GM21381 (cell line): ENCODE measurements at regions not wholly inside any gene's neighbourhood (a gene's known extent, or its start where the extent isn't known, plus 50 kb on each side); places are given as distances from the start of the nearest gene placed in this dataset.
"Not testable (repeated sequence)": the region's sequence is repeated elsewhere in the genome, so short reads cannot be mapped to it uniquely, and the experiment has no call there.

Experiments used
- ATAC-seq: cut with Tn5 transposase; IDR thresholded peaks from one replicate; pipeline ENCODE4 v1.9.1; 2021; ENCODE audit warnings: mild to moderate bottlenecking, moderate library complexity; ENCODE audit not compliant: unreplicated experiment

DNA sequence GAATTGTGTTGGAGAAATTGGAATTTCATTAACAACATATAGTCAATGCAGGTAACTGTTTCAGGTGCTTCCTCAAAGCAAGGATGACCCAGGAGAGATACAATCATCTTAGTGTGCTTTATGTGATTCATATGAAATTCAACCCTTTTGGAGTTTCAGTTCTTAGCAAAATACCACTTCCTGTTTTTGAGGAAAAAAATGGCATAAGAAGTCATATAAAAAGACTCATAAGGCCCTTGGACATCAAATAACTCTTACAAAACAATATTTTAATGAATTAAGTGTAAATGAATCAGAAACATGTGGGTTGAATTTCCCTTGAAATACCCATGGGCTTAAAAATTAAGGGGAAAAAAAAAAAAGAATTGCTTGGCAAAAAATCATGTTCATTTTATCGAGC lies 926.6 kb downstream of the LTN1 start:
- no peak for ATAC-seq

DNA sequence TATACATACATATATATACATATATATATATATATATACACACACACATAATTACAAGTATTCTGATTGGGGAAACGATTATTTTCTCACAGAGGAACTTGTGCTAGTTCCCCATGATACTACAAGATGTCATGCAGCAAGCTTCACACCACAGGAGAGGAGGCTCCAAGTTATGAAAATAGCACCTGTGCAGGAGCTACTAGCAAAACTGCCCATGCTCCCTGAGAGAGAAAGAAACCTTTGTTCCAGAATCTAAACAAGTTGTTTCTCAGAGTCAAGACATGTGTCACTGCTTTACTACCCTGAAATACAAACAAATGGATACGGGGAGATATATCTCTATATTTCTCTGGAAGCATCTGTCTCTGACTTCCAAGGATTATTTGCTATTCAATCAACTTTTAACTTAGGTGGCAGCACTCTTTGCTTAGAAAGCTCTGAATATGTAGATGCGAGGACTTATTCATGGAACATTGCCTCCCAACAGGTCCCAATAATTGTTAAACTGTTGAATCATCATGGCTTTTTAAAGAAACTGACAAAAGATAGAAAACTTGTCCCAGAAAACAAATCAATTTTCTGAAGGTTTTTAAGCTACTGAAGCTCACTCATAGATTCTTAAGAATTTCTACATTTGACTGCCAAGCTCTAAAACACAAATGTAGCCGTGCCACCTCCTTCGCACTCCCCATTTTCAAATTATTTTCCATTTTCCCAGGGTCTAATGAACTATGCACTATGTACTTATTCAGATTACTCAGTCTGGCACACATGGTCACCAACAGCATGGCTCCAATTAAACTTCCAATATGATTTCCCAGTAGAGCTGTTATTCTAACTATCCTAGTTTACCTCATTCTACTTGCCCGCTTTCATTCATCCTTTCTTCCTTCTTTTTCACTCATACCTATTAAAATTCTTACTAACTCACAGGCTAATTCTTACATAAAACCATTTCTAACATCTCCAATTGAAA lies 929.1 kb downstream of the LTN1 start:
- ATAC-seq, result no peak

DNA sequence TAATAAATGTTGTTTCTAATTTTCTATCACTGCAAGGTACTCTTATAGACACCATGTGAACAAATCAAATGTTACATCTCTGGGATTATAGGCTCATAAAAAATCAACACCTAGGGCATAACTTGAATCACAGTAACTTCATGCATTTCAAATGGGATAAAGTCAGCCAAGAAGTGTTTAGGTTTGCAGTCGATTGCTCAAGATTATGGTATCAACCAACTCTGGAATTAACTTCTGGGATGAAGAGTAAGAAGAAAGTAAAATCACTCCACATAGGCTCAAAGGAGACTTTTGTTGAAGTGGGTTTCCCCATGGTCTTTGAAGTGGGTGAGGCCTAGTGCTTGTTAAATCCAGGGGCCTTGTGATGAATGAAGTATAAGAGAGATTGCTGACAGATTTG lies 939.7 kb downstream of the LTN1 start:
- not testable (repeated sequence) for ATAC-seq

DNA sequence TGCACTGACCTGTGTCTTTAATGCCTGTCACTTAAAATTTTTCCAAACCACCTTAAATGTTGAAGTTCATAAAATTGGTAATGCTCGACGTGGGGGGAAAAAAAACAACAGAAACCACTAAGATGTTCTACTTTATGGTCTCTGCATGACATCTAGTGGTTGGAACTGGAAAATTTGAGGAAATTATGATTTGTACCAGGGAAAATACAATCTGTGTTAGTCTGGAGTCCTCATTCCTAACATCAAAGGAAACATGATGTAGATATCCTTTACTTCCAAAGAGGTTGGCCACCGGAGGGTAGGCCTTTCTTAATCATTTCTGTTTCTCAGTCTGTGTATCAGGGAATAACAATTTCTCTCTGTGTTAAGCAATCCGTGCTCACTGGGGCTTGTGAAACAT lies 941.0 kb downstream of the LTN1 start:
- not testable (repeated sequence) for ATAC-seq

DNA sequence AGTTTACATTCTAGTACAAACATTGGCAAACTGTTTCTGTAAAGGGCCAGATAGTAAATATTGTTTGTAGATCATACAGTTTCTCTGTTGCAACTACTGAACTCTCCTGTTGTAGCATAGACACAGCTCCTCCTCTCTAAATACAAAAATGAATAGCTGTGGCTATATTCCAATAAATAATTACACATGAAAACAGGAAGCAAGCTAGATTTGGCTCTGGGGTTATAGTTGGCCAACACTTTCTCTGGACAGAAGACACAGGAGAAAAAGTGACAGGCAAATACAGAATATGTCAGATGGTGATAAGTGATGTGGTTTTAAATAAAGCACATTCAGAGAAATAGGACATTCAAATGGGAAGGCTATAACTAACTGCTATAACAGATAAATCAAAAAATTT lies 957.0 kb downstream of the LTN1 start:
- ATAC-seq, result not testable (repeated sequence)

DNA sequence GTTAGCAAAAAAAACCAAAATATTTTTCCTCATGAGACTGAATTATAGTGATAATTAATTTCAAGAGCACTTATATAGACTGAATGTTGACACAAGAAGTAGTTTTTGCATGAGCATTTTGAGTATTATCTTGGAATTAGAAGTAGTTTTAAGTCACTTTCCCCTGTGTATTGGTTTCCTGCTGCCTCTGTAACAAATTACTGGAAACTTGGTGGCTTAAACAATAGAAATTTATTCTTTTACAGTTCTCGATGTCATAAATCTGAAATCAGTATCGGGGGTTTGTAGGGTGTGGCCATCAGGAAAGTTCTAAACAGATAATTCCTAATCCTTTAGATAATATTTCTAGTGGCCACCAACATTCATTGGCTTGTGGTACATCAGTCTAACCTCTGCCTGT lies 957.8 kb downstream of the LTN1 start:
- not testable (repeated sequence) for ATAC-seq

DNA sequence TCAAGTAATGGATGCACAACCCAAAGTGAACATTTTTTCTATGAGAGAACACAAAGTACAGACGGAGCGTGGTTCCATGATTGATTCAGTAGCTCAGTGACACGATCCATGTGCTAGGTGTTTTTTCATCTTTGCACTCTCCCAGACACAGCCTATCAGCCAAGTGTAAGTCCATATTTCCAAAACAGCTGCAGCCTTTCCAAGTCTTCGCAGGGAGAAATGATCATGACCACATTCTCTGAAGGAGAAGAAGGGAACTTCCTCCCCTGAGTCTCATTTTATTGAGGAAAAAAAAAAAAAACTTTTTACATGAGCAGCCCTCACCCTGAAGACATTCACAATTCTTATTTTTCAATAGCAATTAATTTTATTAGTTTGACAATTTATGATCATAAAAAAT lies 958.3 kb downstream of the LTN1 start:
- ATAC-seq, result not testable (repeated sequence)

DNA sequence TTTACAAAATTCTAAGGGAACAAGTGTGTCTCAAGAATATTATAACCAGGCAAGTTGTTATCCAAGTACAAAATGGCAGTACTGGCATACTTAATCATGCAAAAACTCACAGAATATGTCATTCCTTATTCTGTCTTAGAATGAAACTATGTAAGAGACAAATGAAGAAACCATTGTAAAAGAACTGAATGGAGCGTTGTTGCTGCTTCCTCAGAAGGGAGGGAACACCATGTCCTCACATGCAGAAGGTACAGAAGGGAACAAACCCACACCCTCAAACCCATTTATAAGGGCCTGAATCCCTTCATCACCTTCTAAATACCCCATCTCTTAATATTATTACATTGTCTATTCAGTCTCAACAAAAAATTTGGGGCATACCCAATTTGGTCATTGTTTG lies 960.0 kb downstream of the LTN1 start:
- not testable (repeated sequence) for ATAC-seq

DNA sequence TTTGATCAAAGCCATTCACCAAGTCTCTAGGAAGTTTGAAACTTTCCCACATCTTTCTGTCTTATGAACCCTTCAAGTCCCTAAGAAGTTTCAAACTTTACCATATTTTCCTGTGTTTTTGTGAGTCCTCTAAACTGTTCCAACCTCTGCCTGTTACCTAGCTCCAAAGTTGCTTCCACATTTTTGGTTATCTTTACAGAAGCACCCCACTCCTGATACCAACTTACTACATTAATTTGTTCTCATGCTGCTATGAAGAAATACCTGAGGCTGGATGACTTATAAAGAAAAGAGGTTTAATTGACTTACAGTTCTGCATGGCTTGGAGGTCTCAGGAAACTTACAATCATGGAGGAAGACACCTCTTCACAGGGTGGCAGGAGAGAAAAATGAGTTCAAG lies 961.6 kb downstream of the LTN1 start:
- not testable (repeated sequence) for ATAC-seq

DNA sequence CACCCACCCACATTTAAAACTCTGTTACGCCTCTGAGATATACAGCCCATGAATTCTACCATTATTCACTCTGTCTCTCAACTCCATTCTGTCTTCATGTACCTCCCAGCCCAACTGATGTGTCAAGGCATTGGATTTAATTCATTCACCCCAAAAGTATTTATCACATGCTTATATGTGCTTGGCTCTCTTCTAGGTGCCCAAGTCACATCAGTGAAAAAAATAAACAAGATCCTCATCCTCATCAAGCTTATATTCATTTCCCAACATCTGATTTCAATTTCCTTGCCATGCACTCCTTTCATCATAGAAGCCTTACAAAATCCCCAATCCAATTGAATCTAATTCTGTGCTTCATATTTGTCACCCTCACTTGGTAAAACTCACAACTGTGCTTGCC lies 967.6 kb downstream of the LTN1 start:
- ATAC-seq, result no peak

DNA sequence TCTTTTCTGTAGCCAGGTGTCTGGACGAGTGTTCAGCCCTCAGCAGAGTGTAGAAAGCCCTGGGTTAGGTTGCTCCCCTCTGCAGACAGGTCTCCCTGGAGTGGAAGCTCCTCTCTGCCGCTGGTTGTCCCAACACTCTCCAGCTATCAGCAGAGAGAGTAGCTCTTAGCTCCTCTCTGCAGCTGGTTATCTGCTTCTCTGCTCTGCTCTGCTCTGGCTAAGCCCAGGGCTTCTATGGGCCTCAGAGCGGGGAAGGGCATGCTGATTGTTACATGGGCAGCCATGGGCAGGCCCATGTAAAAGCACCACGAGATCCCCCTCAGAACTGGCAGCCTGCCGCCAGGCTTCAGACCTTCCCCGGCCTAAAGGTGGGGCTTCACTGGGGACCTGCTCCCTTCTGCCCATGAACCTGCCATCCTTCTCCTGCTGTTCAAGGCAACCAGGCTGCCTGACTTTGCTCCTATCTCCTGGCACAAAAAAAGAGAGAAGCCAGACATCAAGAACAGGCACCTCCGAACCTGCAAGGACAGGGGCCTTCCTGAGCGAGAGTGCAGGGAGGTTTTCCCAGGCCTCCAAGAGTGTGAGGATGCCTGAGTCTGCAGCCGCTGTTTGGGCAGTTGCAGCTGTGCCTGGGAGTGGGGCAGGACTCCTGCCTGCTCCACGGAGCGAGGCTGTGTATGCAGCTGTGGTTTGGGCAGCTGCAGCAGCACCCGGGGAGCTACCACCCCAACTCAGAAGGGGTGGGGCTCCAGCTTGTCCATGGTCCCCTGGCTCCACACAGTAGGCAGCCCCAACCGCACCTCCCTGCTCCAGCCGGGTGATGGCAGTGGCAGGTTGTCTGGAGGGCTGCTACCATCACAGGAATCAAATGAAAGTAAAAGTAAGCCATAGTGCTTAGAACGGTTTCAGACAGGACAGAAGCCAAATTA lies 973.7 kb downstream of the LTN1 start:
- peak; percentile 72 for ATAC-seq

DNA sequence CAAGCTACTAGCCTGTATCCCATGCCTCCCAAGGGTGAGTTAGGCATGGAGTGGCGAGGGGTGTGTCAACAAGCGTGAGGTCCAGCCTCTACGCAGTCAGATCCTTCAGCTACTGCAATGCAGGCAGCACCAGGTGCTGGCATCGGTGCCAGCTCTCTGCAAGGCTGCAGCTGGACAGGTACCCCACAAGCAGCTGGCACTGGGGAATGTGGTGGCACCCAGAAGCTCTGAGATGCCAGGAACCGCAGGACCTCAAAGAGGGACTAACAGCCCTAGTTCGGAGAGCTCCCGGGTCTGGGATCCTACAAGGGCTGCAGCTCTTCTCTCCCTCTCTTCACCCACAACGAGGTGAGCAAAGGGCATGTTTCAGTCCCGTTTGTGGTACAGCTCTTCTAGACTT lies 974.5 kb downstream of the LTN1 start:
- no peak for ATAC-seq

DNA sequence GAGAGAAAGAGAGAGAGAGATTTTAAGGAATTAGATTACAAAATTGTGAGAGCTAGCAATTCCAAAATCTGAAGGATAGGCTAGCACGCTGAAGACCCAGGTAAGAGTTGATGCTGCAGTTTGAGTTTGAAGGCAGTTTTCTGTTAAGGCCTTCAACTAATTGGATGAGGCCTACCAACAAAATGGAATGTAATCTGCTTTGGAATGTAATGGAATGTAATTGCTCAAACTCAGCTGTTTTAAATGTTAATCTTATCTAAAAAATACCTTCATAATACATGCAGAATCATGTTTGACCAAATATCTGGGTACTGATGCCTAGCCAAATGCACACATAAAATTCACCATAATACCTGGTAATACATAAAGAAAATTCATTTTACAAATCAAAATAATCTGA lies 976.1 kb downstream of the LTN1 start:
- ATAC-seq, result no peak

DNA sequence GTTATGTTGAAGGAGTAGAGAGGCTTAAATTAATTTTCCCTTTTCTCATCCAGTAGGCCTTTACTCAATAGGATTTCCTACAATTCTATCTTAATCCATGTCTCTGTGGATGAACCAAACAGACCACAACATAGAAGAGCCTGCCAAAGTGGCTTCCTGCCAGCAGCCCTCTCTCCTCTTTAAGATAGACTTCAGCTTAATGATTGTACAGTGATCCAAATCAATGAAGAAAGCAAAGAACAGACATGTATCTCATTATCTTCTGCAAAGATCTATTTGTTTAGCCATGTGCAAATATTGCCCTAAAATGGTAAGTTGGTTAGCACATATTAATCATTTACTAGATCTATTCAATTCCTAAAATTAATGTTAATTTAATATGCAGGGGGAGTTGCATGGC lies 979.6 kb downstream of the LTN1 start:
- not testable (repeated sequence) for ATAC-seq

DNA sequence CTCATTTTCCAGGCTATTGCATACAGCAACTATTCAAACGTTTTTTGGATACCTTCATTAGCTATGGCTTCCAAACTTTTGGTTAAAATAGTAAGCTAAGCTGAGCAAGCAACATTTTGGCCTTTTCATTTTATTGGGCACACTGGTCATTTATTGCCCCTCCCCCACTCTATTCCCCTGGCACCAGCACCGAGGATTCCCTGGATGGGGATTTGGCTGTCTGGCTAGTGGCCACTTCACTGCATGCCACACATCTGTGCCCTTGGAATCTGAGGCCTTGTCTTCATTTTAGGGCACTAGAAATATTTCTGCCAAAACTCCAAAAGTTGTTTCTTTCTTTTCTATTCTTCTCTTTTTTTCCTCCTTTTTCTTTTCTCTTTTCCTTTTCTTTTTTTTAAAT lies 980.7 kb downstream of the LTN1 start:
- ATAC-seq, result not testable (repeated sequence)

DNA sequence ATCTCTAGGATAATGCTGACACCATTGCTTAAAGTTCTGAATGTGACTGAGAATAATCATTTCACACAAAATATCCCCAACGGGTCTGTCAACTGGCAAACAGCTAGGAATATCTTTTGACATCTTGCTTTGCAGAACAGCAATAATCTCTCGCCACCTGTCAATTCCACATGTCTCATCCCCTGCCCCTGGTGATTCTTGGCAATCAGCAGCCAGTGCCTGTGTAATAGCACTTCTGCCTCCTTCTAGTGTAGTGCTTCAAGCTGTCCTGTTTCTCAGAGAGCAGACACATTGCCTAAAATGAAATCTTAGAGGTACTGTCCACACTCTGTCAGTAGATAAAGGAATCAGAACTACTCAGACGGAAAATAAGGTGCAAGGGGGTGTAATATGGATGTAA lies 984.4 kb downstream of the LTN1 start:
- not testable (repeated sequence) for ATAC-seq

DNA sequence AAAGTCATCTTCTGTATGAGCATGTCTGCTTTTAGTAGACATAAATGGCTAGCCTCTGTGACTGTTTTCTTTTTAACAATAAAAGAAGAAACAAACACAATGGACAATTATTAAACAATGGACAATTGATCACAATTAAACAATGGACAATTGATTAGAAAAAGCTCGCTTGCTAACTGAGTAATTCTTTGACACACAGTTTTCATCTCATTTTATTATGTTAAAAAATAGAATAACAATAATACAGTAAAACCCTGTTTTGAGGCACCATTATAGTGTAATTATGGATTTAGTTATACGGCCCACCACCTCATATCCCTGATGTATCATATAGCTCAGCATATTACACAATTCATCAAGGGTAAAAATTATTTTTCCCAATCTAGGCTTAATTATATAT lies 989.0 kb downstream of the LTN1 start:
- ATAC-seq, result not testable (repeated sequence)

DNA sequence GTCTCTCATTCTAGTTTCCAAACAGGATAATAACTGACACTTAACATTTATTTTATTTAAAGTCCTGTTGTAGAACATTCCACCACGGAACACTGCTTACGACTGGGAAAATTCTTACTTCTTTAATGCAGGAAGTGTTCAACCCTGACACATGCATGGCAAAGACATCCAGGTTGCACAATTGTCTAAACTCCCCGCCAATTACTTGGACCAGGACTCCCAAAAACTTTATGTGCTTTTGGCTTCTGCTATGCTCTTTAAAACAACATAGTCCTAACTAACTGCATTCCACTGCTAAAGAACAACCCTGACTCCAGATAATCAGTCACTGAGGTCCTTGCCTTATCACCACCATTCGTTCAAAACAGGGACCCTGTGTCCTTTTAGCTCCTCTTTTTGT lies 995.8 kb downstream of the LTN1 start:
- ATAC-seq, result not testable (repeated sequence)

DNA sequence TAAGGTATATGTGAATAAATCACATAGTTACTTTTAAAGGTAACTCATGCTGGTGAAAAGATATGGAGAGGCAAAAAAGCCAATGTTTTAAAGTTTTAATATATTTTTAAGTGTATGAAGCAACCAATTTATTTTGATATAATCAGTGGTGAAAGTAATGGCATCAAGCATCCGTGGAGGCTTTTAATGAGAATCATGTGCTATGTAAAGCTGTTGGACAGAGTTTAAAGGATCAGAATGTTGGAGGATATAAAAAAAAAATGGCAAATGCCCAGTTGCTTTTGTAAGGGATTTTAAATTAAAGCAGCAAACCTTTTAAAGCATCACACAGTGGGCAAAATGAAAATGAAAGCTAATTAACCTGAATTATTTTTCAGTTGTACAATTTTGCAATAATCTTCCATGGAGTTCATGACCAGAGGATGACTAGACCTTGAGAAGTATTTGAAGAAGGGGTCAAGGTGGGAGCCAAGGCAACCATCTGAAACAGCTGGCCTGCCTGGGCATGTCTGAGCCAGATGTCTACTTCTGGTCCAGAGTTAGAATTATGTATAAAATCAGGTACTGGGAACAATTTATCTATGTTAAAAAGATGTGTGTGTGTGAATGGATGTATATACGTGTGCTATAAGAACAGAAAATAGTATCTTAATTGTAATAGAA lies 1007.9 kb downstream of the LTN1 start:
- ATAC-seq, result not testable (repeated sequence)

DNA sequence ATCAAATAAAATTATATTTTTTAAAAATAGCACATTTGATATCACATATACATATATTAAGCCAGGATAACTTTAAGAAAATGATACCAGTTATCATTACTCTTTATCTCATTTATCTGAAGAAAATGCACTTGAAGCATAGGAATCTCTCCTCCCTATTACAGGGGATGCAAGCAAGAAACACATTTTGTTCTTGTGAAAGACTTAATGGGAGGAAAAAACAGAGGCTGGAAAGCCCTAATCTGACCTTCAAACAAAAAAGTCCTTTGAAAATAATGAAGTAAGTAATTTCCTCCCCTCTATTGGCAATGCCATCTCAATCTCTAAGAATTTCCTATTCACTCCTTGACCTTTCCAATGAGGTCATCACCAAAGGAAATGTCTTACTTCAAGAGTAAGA lies 1012.6 kb upstream of the ADAMTS5 start:
- ATAC-seq, result not testable (repeated sequence)

DNA sequence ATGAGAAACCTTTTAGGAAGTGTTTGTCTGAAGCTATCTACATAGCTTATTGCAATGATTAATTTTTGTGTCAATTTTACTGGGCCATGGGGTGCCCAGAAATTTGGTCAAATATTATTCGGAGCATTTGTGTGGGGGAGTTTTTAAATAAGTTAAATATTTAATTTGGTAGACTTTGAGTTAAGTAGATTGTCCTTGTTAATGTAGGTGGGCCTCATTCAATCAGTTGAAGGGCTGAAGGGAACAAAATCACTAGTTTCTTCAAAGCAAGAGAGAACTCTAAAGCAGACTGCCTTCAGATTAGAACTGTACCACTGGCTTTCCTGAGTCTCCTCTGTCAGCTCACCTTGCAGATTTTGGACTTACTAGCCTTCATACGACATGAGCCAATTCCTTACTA lies 1008.6 kb upstream of the ADAMTS5 start:
- no peak for ATAC-seq
